MM.1S (cell line): ENCODE measurements at regions not wholly inside any gene's neighbourhood (a gene's known extent, or its start where the extent isn't known, plus 50 kb on each side); places are given as distances from the start of the nearest gene placed in this dataset.

Experiments used
- CTCF ChIP-seq: fragments of 300-600 bp; sonication (generic); IDR thresholded peaks from 2 replicates; pipeline ENCODE4 v1.5.1; 2016; ENCODE audit warnings: antibody characterized with exemption, low read length, mixed read lengths
- EZH2 ChIP-seq: fragments of 300-600 bp; sonication (generic); optimal IDR thresholded peaks from 2 replicates; pipeline ENCODE3; 2017; ENCODE audit warnings: low read depth, mild to moderate bottlenecking, antibody characterized with exemption, low read length, mixed read lengths

GRCh38 chr13:104900191-104900817, 1635.2 kb downstream of the EFNB2 start:
- no peak for TF ChIP-seq EZH2
- TF ChIP-seq CTCF, result no peak
